ENCODE measurements at regions not wholly inside any gene's neighbourhood (a gene's known extent, or its start where the extent isn't known, plus 50 kb on each side); places are given as distances from the start of the nearest gene placed in this dataset.

- TF ChIP-seq CTCF (IDR thresholded peaks at IDR 0.05; ENCODE audit: borderline replicate concordance, extremely low read depth, low read length, poor library complexity, severe bottlenecking) (no peak), EZH2 (IDR thresholded peaks at IDR 0.05; ENCODE audit: borderline replicate concordance, low read depth, low read length, severe bottlenecking) (no peak)
Measured at GRCh38 chr2:60029566-60029883, 523.9 kb downstream of the BCL11A start.
